Erythroblast (primary cell): ENCODE measurements at regions not wholly inside any gene's neighbourhood (a gene's known extent, or its start where the extent isn't known, plus 50 kb on each side); places are given as distances from the start of the nearest gene placed in this dataset.

ENCODE experiments used
- GATA1 ChIP-seq: IDR thresholded peaks from 2 replicates; pipeline ENCODE4 v1.6.1; 2011; ENCODE audit warnings: low read depth, mild to moderate bottlenecking, control low read depth, low read length, moderate library complexity
- POLR2A ChIP-seq: IDR thresholded peaks from 2 replicates; pipeline ENCODE4 v1.6.1; 2011; ENCODE audit warnings: mild to moderate bottlenecking, low read length

DNA sequence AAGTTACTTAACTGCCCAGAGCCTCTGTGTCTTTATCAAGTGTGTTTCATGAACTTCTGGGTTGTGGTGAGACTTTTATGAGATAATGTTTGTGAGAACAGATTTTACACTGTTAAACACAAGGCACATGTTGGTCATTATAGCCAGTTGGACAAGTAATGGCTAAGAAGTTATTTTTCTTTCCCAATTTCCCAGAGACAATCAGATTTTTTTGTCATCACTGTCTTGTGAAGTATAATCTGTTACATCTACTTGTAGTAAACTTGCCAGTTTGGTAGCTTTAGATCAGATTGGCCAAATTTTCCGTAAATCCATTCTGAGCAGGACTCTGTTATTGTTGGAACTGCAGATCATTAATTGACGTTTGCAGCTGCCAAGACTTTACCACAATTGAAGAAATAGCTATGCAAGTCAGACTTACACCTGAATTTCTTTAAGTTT, 838.8 kb downstream of the SLC4A3 start:
- TF ChIP-seq POLR2A (no peak), GATA1 (no peak)
